ENCODE measurements at regions not wholly inside any gene's neighbourhood (a gene's known extent, or its start where the extent isn't known, plus 50 kb on each side); places are given as distances from the start of the nearest gene placed in this dataset.

DNA sequence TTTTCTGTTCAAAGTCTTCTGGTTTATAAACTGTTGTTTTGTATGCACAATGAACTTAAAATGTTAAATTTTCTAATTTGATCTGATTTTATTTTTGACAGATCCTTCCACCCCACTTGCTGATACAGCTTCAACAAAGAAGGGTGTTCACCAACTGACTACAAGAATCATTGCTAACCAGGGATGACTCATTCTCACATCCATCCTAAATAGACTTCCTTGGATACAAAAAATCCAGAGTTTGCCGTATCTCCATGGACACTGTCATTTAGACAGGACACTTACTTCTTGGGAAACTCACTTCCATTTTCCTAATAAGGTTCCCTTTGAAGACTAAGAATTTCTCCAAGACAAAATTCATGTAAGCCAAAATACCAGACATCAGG, 111.6 kb upstream of the NWD2 start:
- in situ Hi-C loops (cut with MboI): no loop called here
- H3K9me3 ChIP-seq (replicated peaks; ENCODE audit: control insufficient read depth, insufficient read depth, low read depth, low read length): no peaks in the 10 kb centered on the region
- no peaks in the 10 kb centered on the region for H3K36me3 ChIP-seq (ENCODE audit: control insufficient read depth, insufficient read depth, low read length)
- intact Hi-C loops (cut with micrococcal nuclease): no loop called here
- FAIRE-seq (peak; percentile 32), ATAC-seq (no peak), DNase-seq (ENCODE audit: extremely low read depth in 1 of 4, low spot score in 3 of 4) (no peak)
- no peak overlapping the region for H3K9ac ChIP-seq (ENCODE audit: insufficient read depth in 1 of 2, low read depth in 2 of 2, low read length in 2 of 2)
- no peaks in the 10 kb centered on the region for H3K27me3 ChIP-seq (ENCODE audit: control insufficient read depth in 2 of 2, insufficient read depth in 2 of 2, low read length in 2 of 2)
- no peaks in the 10 kb centered on the region for H4K20me1 ChIP-seq (replicated peaks; ENCODE audit: control insufficient read depth, insufficient read depth, low read length)
- POLR2A ChIA-PET: no interaction called here
- no peak overlapping the region for H3K4me3 ChIP-seq
- no peaks in the 10 kb centered on the region for H3K4me1 ChIP-seq (replicated peaks in 1 of 2; ENCODE audit: control insufficient read depth in 2 of 2, insufficient read depth in 2 of 2, low read length in 2 of 2)
- no peak overlapping the region for H3K27ac ChIP-seq (ENCODE audit: extremely low read depth, low read depth, low read length)
- no TSS peak for BruUV-seq (replicated peaks)
- no peak overlapping the region for H3K4me2 ChIP-seq (ENCODE audit: insufficient read depth, low read length)
- no peak overlapping the region for H2AFZ ChIP-seq (ENCODE audit: low read depth, low read length)
- H3K79me2 ChIP-seq (ENCODE audit: control insufficient read depth, insufficient read depth, low read length): no peaks in the 10 kb centered on the region
- no peak for TF ChIP-seq SREBF2 (CRISPR knock-in tag; IDR thresholded peaks at IDR 0.05)
- TF ChIP-seq KDM5B (IDR thresholded peaks at IDR 0.05; ENCODE audit: insufficient replicate concordance, low read depth, low read length): no peak
- no peak for TF ChIP-seq ZNF76 (CRISPR knock-in tag; IDR thresholded peaks at IDR 0.05; ENCODE audit: borderline replicate concordance)
- TF ChIP-seq KLF13 (tag; IDR thresholded peaks at IDR 0.05; ENCODE audit: borderline replicate concordance, low read depth): no peak
- TF ChIP-seq RUNX1 (IDR thresholded peaks at IDR 0.05; ENCODE audit: low read depth): no peak
- TF ChIP-seq MXI1 (IDR thresholded peaks at IDR 0.05; ENCODE audit: low read depth, low read length): no peak
- no peak for TF ChIP-seq ETV1 (tag; conservative IDR thresholded peaks at IDR 0.05; ENCODE audit: low read depth)
- TF ChIP-seq NR2C1 (IDR thresholded peaks at IDR 0.05): no peak
- no peak for TF ChIP-seq NR2C1 (tag; IDR thresholded peaks at IDR 0.05)
- TF ChIP-seq NFIC (IDR thresholded peaks at IDR 0.05): no peak
- no peak for TF ChIP-seq BRD9 (IDR thresholded peaks at IDR 0.05; ENCODE audit: low read depth, partially characterized antibody)
- TF ChIP-seq, protein P1, sequence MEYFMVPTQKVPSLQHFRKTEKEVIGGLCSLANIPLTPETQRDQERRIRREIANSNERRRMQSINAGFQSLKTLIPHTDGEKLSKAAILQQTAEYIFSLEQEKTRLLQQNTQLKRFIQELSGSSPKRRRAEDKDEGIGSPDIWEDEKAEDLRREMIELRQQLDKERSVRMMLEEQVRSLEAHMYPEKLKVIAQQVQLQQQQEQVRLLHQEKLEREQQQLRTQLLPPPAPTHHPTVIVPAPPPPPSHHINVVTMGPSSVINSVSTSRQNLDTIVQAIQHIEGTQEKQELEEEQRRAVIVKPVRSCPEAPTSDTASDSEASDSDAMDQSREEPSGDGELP (CRISPR knock-in tag; IDR thresholded peaks at IDR 0.05; ENCODE audit: borderline replicate concordance): no peak
- no peak for TF ChIP-seq HMGXB4 (CRISPR knock-in tag; IDR thresholded peaks at IDR 0.05)
- no peak for TF ChIP-seq DIDO1 (tag; IDR thresholded peaks at IDR 0.05; ENCODE audit: low read depth)
- TF ChIP-seq ZNF282 (CRISPR knock-in tag; IDR thresholded peaks at IDR 0.05): no peak
- TF ChIP-seq ZNF384 (IDR thresholded peaks at IDR 0.05; ENCODE audit: low read depth, low read length): no peak
- WGBS (ENCODE audit: insufficient coverage, low coverage, missing lambda C conversion rate): 0% methylated on average over 1 of the region's 1 CpG
- H3K9me1 ChIP-seq (ENCODE audit: control insufficient read depth, insufficient read depth, low read length): no peaks in the 10 kb centered on the region
- CTCF ChIA-PET (ENCODE audit: low intra/inter-chr PET ratio): no interaction called here
